Ishikawa (cell line): ENCODE measurements at regions not wholly inside any gene's neighbourhood (a gene's known extent, or its start where the extent isn't known, plus 50 kb on each side); places are given as distances from the start of the nearest gene placed in this dataset.

Experiments
- EP300 ChIP-seq: IDR thresholded peaks from 2 replicates; pipeline ENCODE4 v1.6.1; 2012; ENCODE audit warnings: borderline replicate concordance
- MAX ChIP-seq: IDR thresholded peaks from 2 replicates; pipeline ENCODE4 v1.6.1; 2012
- REST ChIP-seq: IDR thresholded peaks from 2 replicates; pipeline ENCODE4 v1.6.1; 2012; ENCODE audit warnings: low read depth, mild to moderate bottlenecking
- TAF1 ChIP-seq: IDR thresholded peaks from 2 replicates; pipeline ENCODE4 v1.6.1; 2012; ENCODE audit warnings: low read depth, mild to moderate bottlenecking
- TCF12 ChIP-seq: IDR thresholded peaks from 2 replicates; pipeline ENCODE4 v1.6.1; 2012; ENCODE audit warnings: low read depth
- TEAD4 ChIP-seq: IDR thresholded peaks from 2 replicates; pipeline ENCODE4 v1.6.1; 2012

GRCh38 chr1:9421533-9421873, 117.8 kb upstream of the SLC25A33 start:
- no peak for TF ChIP-seq EP300
- no peak for TF ChIP-seq MAX
- no peak for TF ChIP-seq TAF1
- TF ChIP-seq TCF12: no peak
- no peak for TF ChIP-seq REST
- TF ChIP-seq TEAD4: no peak
